GM18517 (cell line): ENCODE measurements at regions not wholly inside any gene's neighbourhood (a gene's known extent, or its start where the extent isn't known, plus 50 kb on each side); places are given as distances from the start of the nearest gene placed in this dataset.

Experiments
- ATAC-seq: cut with Tn5 transposase; IDR thresholded peaks from one replicate; pipeline ENCODE4 v1.9.1; 2021; ENCODE audit warnings: mild to moderate bottlenecking, moderate library complexity; ENCODE audit not compliant: unreplicated experiment

GRCh38 chr4:157574606-157575005 lies 354.1 kb downstream of the GRIA2 start:
- no peak for ATAC-seq

GRCh38 chr4:157572951-157573350 lies 352.4 kb downstream of the GRIA2 start:
- ATAC-seq = no peak

- no peak for ATAC-seq
Measured at GRCh38 chr4:157572284-157572683, 351.8 kb downstream of the GRIA2 start.

GRCh38 chr4:157564771-157565170 lies 344.2 kb downstream of the GRIA2 start:
- ATAC-seq = no peak

GRCh38 chr4:157564218-157564617 lies 343.7 kb downstream of the GRIA2 start:
- no peak for ATAC-seq

GRCh38 chr4:157558016-157558415 lies 337.5 kb downstream of the GRIA2 start:
- ATAC-seq = no peak

- ATAC-seq = no peak
Measured at GRCh38 chr4:157550028-157550427, 329.5 kb downstream of the GRIA2 start.

- ATAC-seq = no peak
Measured at GRCh38 chr4:157527954-157528353, 307.4 kb downstream of the GRIA2 start.

- no peak for ATAC-seq
Measured at GRCh38 chr4:157521906-157522305, 301.4 kb downstream of the GRIA2 start.

GRCh38 chr4:157514711-157515110 lies 294.2 kb downstream of the GRIA2 start:
- no peak for ATAC-seq

GRCh38 chr4:157509341-157509740 lies 288.8 kb downstream of the GRIA2 start:
- no peak for ATAC-seq

- no peak for ATAC-seq
Measured at GRCh38 chr4:157502656-157503055, 282.1 kb downstream of the GRIA2 start.

- ATAC-seq = no peak
Measured at GRCh38 chr4:157459785-157460184, 239.3 kb downstream of the GRIA2 start.

- ATAC-seq = no peak
Measured at GRCh38 chr4:157447195-157447594, 226.7 kb downstream of the GRIA2 start.

- ATAC-seq = no peak
Measured at GRCh38 chr4:157444014-157444413, 223.5 kb downstream of the GRIA2 start.

- no peak for ATAC-seq
Measured at GRCh38 chr4:157443537-157443936, 223.0 kb downstream of the GRIA2 start.

GRCh38 chr4:157425897-157426296 lies 205.4 kb downstream of the GRIA2 start:
- ATAC-seq = no peak

GRCh38 chr4:157423526-157424020 lies 203.0 kb downstream of the GRIA2 start:
- no peak for ATAC-seq

GRCh38 chr4:157421365-157421764 lies 200.8 kb downstream of the GRIA2 start:
- ATAC-seq = no peak
